Upper lobe of right lung (tissue), 1 donor: ENCODE measurements at regions not wholly inside any gene's neighbourhood (a gene's known extent, or its start where the extent isn't known, plus 50 kb on each side); places are given as distances from the start of the nearest gene placed in this dataset.
A peak's percentile ranks its signal among the peaks of the same experiment; 100 is the strongest.

Source experiments
- ATAC-seq: fragments of 200-7000 bp; cut with Tn5 transposase; one replicate; pipeline ENCODE4 v1.9.1; 2020; ENCODE audit warnings: mild to moderate bottlenecking, moderate library complexity
- DNase-seq: peaks from one replicate; pipeline ENCODE4 v3.0.0-alpha.2; 2020
- H3K27ac ChIP-seq: fragments of 200-600 bp; one replicate; pipeline ENCODE4 v1.8.0; 2022
- H3K27me3 ChIP-seq: fragments of 200-600 bp; one replicate; pipeline ENCODE4 v1.8.0; 2022; ENCODE audit warnings: mild to moderate bottlenecking
- H3K36me3 ChIP-seq: fragments of 200-600 bp; one replicate; pipeline ENCODE4 v1.8.0; 2022
- H3K4me1 ChIP-seq: fragments of 200-600 bp; one replicate; pipeline ENCODE4 v1.8.0; 2022
- H3K4me3 ChIP-seq: fragments of 200-600 bp; one replicate; pipeline ENCODE4 v1.8.0; 2022; ENCODE audit warnings: mild to moderate bottlenecking
- H3K9me3 ChIP-seq: fragments of 200-600 bp; one replicate; pipeline ENCODE4 v1.8.0; 2022
- intact Hi-C: fragments of 100-400 bp; cut with DNase I; formaldehyde crosslinking; loops from one replicate; pipeline ENCODE4 v1.11.0; 2022
- microRNA-seq: library from miRNA; unstranded; fragments of <30 nt; microRNA quantifications from one replicate; pipeline ENCODE4 v1.2.0, GENCODE V29; 2020; ENCODE audit warnings: borderline microRNAs expressed
- TF ChIP-seq, protein P1 (sequence below): fragments of 200-600 bp; IDR thresholded peaks from one replicate; pipeline ENCODE4 v1.8.0; 2022; ENCODE audit warnings: antibody characterized with exemption
- donor health status: DM: no; HTN: yes; CAD: no; lungs with severe emphysema.

DNA sequence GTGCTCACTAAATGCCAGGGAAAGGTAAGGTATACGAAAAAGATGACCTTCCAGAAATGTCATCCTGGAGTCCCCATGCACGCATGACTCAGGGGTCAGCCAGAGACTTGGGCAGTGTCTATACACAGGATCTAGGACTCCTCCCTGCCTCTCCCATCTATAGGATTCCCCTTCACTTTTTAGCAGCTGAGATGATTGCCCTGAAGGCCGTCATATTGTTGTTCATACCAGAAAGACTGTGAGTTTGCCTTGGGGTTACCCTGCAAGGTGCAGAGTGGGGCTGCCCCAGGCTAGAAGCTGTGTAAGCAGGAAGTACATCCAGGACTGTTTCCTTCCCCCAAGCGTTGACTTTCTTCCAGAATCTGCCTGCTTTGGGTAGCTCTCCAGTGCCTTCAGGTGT, 55.1 kb upstream of the MAMLD1 start:
- no peak overlapping the region for H3K27ac ChIP-seq
- H3K27me3 ChIP-seq, result no peaks in the 10 kb centered on the region
- intact Hi-C loops, result no loop called here
- TF ChIP-seq, protein P1, sequence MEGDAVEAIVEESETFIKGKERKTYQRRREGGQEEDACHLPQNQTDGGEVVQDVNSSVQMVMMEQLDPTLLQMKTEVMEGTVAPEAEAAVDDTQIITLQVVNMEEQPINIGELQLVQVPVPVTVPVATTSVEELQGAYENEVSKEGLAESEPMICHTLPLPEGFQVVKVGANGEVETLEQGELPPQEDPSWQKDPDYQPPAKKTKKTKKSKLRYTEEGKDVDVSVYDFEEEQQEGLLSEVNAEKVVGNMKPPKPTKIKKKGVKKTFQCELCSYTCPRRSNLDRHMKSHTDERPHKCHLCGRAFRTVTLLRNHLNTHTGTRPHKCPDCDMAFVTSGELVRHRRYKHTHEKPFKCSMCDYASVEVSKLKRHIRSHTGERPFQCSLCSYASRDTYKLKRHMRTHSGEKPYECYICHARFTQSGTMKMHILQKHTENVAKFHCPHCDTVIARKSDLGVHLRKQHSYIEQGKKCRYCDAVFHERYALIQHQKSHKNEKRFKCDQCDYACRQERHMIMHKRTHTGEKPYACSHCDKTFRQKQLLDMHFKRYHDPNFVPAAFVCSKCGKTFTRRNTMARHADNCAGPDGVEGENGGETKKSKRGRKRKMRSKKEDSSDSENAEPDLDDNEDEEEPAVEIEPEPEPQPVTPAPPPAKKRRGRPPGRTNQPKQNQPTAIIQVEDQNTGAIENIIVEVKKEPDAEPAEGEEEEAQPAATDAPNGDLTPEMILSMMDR, result no peak
- no peaks in the 10 kb centered on the region for H3K9me3 ChIP-seq
- no peaks in the 10 kb centered on the region for H3K36me3 ChIP-seq
- ATAC-seq (no peak), DNase-seq (no peak)
- H3K4me3 ChIP-seq, result no peak overlapping the region
- no peaks in the 10 kb centered on the region for H3K4me1 ChIP-seq

DNA sequence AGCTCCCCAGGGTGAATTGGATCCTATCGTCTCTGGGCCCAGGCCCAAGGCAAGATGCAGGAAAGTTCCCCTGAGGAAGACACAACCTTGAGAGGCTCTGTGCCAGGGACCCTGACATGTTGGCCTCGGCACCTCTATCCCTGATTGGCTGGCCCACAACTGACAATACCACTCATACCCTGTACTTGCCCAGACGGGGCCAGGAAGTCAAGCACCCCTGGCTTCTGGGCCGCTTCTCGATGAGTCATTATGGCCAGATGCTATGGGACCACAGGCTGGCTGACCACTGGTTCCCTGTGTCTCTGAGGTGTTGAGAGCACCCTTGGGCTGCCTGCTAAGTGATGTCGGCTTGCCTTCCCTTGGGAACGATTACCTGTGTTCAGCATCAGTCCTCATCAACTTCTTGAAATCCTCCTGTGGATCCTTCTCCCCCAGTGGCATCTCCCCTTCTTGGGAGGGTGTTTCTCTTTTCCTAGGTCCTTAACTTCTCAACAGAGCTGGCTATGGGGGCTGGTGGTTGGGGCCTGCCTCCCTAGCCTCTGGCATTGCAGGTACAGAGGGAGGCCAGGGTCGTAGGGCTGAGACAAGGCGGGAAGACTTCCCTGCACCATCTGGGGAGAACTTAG, 54.5 kb upstream of the MAMLD1 start:
- intact Hi-C loops, result no loop called here
- Histone ChIP-seq H3K4me3 (no peak overlapping the region), H3K4me1 (no peaks in the 10 kb centered on the region), H3K27ac (no peak overlapping the region), H3K27me3 (no peaks in the 10 kb centered on the region), H3K36me3 (no peaks in the 10 kb centered on the region), H3K9me3 (no peaks in the 10 kb centered on the region)
- DNase-seq, result no peak
- TF ChIP-seq, protein P1, result no peak
- no peak for ATAC-seq

DNA sequence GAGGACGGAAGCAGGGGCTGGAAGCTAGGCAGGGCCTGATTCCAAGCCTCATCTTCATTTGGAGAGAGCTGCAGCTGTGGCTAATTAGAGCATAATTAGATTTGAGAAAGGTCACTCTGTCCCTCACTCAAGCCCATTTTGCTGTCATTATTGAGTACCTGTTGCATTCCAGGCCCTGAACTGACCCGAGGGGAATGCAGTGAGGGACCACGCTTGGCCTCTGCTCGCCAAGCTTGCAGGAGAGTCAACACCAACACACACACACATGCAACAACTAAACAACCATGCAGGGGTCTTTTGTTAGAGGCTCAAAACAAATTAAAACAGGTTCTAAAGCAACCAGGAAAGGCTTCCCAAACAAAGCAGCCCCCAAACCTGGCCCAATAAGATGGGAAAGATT, 52.7 kb upstream of the MAMLD1 start:
- DNase-seq, result no peak
- intact Hi-C loops, result no loop called here
- no peak for ATAC-seq
- H3K36me3 ChIP-seq, result no peaks in the 10 kb centered on the region
- no peak overlapping the region for H3K27ac ChIP-seq
- no peaks in the 10 kb centered on the region for H3K27me3 ChIP-seq
- H3K4me1 ChIP-seq, result no peaks in the 10 kb centered on the region
- no peaks in the 10 kb centered on the region for H3K9me3 ChIP-seq
- TF ChIP-seq, protein P1, result no peak
- H3K4me3 ChIP-seq, result no peak overlapping the region

DNA sequence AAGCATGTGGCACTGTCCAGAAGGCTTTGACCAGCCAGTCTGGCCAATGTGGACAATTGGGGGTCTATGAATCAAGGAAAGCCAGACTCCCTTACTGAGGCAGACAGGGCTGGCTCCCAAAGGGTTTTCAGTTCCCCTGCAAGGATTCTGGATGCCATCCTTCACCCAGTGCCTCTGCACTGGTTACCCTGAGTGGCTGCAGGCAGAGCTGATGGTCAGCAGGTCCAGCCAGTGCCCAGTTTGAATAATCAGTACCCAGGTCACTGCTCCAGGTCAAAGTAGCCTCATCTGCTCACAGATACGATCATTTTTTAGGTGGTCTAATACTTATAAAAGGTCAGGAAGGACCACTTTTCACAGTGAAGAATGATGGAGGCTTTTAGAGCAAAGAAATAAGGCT, 52.2 kb upstream of the MAMLD1 start:
- intact Hi-C loops, result no loop called here
- H3K36me3 ChIP-seq, result no peaks in the 10 kb centered on the region
- H3K27ac ChIP-seq, result no peak overlapping the region
- no peak overlapping the region for H3K4me3 ChIP-seq
- ATAC-seq (no peak), DNase-seq (no peak)
- H3K4me1 ChIP-seq, result no peaks in the 10 kb centered on the region
- no peaks in the 10 kb centered on the region for H3K27me3 ChIP-seq
- H3K9me3 ChIP-seq, result no peaks in the 10 kb centered on the region
- TF ChIP-seq, protein P1, result no peak

DNA sequence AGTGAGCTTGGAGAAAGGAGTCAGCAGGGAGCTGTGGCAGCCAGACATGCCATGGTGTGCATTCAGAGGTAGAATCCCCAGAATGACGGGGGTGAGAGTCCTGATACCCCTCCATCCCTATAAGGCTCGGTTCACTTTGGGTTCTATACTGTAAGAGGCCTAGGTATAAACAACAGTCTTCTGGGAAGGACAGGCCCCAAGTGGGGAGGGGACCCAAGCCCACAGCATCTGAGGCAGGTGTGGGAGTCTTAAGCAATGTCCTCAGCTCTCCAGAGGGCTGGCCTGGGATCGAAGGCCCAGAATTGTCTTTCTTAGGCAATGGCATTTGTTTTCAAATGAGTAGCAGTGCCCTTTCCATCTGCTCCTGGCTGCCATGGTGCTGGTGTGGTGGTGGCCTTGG, 50.2 kb upstream of the MAMLD1 start:
- ATAC-seq, result no peak
- no peak for DNase-seq
- Histone ChIP-seq H3K9me3 (no peaks in the 10 kb centered on the region), H3K36me3 (no peaks in the 10 kb centered on the region), H3K27me3 (no peaks in the 10 kb centered on the region), H3K4me3 (no peak overlapping the region), H3K4me1 (no peaks in the 10 kb centered on the region), H3K27ac (no peak overlapping the region)
- intact Hi-C loops, result no loop called here
- TF ChIP-seq, protein P1, result no peak

Small RNA genes in the stretch of these regions (microRNA-seq; reads per million reads assigned to microRNA genes)
- 1.7 reads per million, percentile 3 among the genes with 10 or more reads in this experiment for gene MIR2114
